Tibial nerve (tissue), 4 donors: ENCODE measurements at regions not wholly inside any gene's neighbourhood (a gene's known extent, or its start where the extent isn't known, plus 50 kb on each side); places are given as distances from the start of the nearest gene placed in this dataset.

Experiments
- DNase-seq, 2 donors: peaks; one replicate each; pipeline ENCODE4 v3.0.0-alpha.2; 2019; ENCODE audit warnings: low spot score in 2 of 2
- H3K27ac ChIP-seq, 4 donors: fragments of 200-600 bp; sonication (generic) in 3 of 4; one replicate each; pipeline ENCODE4 v1.5.1; 2017 to 2019; ENCODE audit warnings: mild to moderate bottlenecking in 1 of 4
- H3K27me3 ChIP-seq, 2 donors: fragments of 200-600 bp; sonication (generic) in 1 of 2; one replicate each; pipeline versions ENCODE4 v1.5.1 to v1.6.0; 2017 to 2019
- H3K36me3 ChIP-seq, 3 donors: fragments of 200-600 bp; sonication (generic); one replicate each; pipeline ENCODE4 v1.5.1; 2018 to 2019
- H3K4me1 ChIP-seq, 4 donors: fragments of 200-600 bp; sonication (generic) in 3 of 4; one replicate each; pipeline ENCODE4 v1.5.1; 2017 to 2019
- H3K4me3 ChIP-seq, 4 donors: fragments of 200-600 bp; sonication (generic) in 3 of 4; one replicate each; pipeline ENCODE4 v1.5.1; 2017 to 2019; ENCODE audit warnings: mild to moderate bottlenecking in 1 of 4, moderate library complexity in 1 of 4
- H3K9me3 ChIP-seq, 4 donors: fragments of 200-600 bp; sonication (generic) in 3 of 4; one replicate each; pipeline ENCODE4 v1.5.1; 2017 to 2019
- EP300 ChIP-seq, 2 donors: sonication (generic); formaldehyde crosslinking; IDR thresholded peaks; one replicate each; pipeline ENCODE4 v1.6.1; 2017; ENCODE audit warnings: antibody characterized with exemption in 2 of 2, mild to moderate bottlenecking in 1 of 2
- POLR2A ChIP-seq, 2 donors: fragments of 450-650 bp; IDR thresholded peaks; one replicate each; pipeline ENCODE4 v1.6.1; 2017; ENCODE audit warnings: antibody characterized with exemption in 2 of 2, mild to moderate bottlenecking in 2 of 2, moderate library complexity in 2 of 2
- WGBS, 2 donors: methylation state at CpG; one replicate each; pipeline ENCODE4 v1.1.5; 2018; 5-methylcytosine and 5-hydroxymethylcytosine counted together
- TF ChIP-seq, protein P1 (sequence below), 5 experiments: fragments of 200-600 bp in 3 of 5; fragments of 450-650 bp in 2 of 5; sonication (generic) in 3 of 5; IDR thresholded peaks; one replicate each; pipeline ENCODE4 v1.5.1; 2016 to 2019; ENCODE audit warnings: antibody characterized with exemption in 5 of 5, mild to moderate bottlenecking in 3 of 5, moderate library complexity in 2 of 5

DNA sequence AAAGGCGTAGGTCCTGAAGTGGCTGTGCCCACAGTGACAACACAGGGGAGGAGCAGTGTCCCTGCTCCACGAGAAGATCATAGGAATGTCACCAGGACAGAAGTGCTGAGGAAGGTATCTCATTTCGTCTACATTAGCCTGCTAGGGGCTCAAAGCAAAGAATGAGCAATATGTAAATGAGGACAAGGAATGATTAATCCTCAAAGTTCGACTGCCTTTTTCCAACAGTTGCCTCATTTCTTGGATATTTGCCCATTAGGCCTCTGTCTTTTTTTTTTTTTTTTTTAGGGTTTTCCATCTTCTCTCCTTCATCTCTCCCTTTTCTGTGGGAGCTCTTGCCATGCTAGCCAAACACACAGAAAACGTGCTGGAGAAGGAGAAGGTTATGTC lies 105.2 kb upstream of the ARHGAP28 start:
- Histone ChIP-seq H3K9me3 (no peaks in the 10 kb centered on the region), H3K4me3 (no peak overlapping the region), H3K36me3 (no peaks in the 10 kb centered on the region), H3K27ac (peak overlapping the region in 2 of 4 donors; percentile 29 to 69), H3K4me1 (peaks cover 0 to 34% (median 5%) of the 10 kb centered on the region in 4 donors), H3K27me3 (no peaks in the 10 kb centered on the region)
- TF ChIP-seq POLR2A (IDR thresholded peaks at IDR 0.05) (no peak), EP300 (IDR thresholded peaks at IDR 0.05) (no peak)
- TF ChIP-seq, protein P1, sequence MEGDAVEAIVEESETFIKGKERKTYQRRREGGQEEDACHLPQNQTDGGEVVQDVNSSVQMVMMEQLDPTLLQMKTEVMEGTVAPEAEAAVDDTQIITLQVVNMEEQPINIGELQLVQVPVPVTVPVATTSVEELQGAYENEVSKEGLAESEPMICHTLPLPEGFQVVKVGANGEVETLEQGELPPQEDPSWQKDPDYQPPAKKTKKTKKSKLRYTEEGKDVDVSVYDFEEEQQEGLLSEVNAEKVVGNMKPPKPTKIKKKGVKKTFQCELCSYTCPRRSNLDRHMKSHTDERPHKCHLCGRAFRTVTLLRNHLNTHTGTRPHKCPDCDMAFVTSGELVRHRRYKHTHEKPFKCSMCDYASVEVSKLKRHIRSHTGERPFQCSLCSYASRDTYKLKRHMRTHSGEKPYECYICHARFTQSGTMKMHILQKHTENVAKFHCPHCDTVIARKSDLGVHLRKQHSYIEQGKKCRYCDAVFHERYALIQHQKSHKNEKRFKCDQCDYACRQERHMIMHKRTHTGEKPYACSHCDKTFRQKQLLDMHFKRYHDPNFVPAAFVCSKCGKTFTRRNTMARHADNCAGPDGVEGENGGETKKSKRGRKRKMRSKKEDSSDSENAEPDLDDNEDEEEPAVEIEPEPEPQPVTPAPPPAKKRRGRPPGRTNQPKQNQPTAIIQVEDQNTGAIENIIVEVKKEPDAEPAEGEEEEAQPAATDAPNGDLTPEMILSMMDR (IDR thresholded peaks at IDR 0.05): no peak
- DNase-seq: no peak
- WGBS, 2 donors: 33 to 40% methylated on average over 5 of the region's 5 CpGs

DNA sequence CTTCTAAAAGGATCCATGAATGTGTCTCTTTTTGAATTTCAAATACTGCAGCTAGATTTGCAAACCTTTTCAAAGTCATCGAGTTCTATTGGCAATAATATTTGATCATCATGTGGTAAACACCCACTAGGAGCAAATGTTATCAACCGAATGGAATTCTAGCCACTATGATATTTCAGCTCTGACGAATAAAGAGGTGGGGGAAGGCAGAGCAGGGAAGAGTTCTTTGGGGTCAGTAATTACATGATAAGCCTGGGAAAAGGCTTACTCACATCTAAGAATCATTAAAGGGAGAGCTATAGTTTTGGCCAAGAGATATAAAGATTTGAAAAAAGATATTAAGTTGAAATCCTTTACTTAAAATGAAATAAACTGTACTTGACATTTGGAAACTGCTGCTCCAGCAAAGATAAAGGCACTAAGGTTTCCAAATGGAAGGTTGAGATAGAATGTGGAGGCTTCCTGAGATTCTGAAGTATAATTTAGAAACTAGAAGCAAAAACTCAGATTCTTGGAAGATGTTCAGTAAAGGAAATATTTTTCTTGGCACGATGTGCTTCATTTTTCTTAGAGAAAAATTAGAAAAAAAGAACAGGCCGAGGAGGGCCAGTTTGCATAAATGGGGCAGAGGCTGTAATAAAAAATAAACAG lies 104.7 kb upstream of the ARHGAP28 start:
- Histone ChIP-seq H3K27me3 (no peaks in the 10 kb centered on the region), H3K4me3 (no peak overlapping the region), H3K27ac (peak overlapping the region in 3 of 4 donors; percentile 29 to 69 (median 45)), H3K4me1 (peaks cover 0 to 34% (median 5%) of the 10 kb centered on the region in 4 donors), H3K9me3 (no peaks in the 10 kb centered on the region), H3K36me3 (no peaks in the 10 kb centered on the region)
- no peak for DNase-seq
- TF ChIP-seq POLR2A (IDR thresholded peaks at IDR 0.05) (no peak), EP300 (IDR thresholded peaks at IDR 0.05) (no peak)
- TF ChIP-seq, protein P1 (IDR thresholded peaks at IDR 0.05): no peak
- 32 to 37% methylated on average over 5 of the region's 5 CpGs for WGBS, 2 donors

DNA sequence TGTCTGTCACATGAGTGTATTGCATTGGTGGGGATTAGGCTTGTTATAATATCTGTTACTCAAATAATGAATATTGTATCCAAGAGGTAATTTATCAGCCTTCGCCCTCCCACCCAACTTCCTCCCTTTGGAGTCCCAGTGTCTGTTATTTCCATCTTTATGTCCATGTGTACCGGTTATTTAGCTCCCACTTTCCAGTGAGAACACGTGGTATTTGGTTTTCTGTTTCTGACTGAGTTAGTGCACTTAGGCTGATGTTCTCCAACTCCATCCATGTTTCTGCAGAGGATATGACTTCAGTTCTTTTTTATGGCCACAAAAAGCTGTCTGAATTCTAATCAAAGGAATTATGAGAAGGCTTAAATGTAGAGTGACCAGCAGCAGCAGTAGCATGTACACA lies 104.0 kb upstream of the ARHGAP28 start:
- Histone ChIP-seq H3K9me3 (no peaks in the 10 kb centered on the region), H3K4me3 (no peak overlapping the region), H3K4me1 (peaks cover 0 to 34% (median 5%) of the 10 kb centered on the region in 4 donors), H3K36me3 (no peaks in the 10 kb centered on the region), H3K27ac (peak overlapping the region in 1 of 4 donors; percentile 19), H3K27me3 (no peaks in the 10 kb centered on the region)
- TF ChIP-seq, protein P1 (IDR thresholded peaks at IDR 0.05): no peak
- TF ChIP-seq EP300 (IDR thresholded peaks at IDR 0.05): no peak
- TF ChIP-seq POLR2A (IDR thresholded peaks at IDR 0.05): no peak
- WGBS, 2 donors: 65 to 73% methylated on average over 3 of the region's 3 CpGs
- no peak for DNase-seq

DNA sequence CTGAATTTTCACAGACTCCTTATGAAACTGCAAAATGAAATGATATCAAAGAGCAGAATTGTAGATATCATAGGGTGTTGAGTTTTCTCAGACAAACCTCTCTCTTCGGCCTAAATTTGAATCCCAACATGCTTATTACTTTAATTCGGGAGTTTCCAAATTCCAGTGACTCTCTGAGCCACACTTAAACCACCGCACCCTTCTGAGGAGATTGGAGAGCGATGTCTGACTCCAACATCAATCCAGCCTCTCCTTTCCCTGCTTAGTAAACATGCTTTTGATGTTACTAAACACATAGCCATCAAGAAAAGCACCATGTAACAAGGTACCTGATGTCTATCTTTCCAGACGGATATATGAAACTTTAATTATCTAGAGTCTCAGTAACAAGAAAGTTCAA lies 103.1 kb upstream of the ARHGAP28 start:
- no peak for TF ChIP-seq POLR2A (IDR thresholded peaks at IDR 0.05)
- no peak for TF ChIP-seq EP300 (IDR thresholded peaks at IDR 0.05)
- TF ChIP-seq, protein P1 (IDR thresholded peaks at IDR 0.05): no peak
- 64 to 74% methylated on average over 5 of the region's 5 CpGs for WGBS, 2 donors
- no peak for DNase-seq
- H3K4me3 ChIP-seq: no peak overlapping the region
- H3K9me3 ChIP-seq: no peaks in the 10 kb centered on the region
- H3K36me3 ChIP-seq: no peaks in the 10 kb centered on the region
- peaks cover 0 to 34% (median 5%) of the 10 kb centered on the region in 4 donors for H3K4me1 ChIP-seq
- H3K27ac ChIP-seq: no peak overlapping the region
- H3K27me3 ChIP-seq: no peaks in the 10 kb centered on the region

DNA sequence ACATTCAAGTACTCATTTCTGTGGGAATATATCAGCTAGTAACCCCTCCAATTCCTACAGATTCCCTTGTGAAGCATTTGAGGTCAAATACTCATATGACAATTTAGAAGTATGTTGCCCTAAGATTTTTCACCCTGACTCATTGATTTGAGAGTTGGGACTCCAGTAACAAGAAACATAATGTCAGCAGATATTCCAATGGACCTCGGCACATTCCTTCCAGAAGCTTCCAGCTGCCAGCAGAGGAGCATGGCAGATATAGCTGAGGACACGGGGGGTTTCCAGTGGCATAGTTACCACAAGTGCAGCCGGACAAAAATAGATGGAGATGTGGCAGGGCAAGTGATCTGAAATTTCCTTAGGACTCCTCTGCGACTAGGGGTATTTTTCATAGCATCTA lies 101.9 kb upstream of the ARHGAP28 start:
- Histone ChIP-seq H3K27me3 (no peaks in the 10 kb centered on the region), H3K36me3 (no peaks in the 10 kb centered on the region), H3K4me1 (peaks cover 0 to 34% (median 5%) of the 10 kb centered on the region in 4 donors), H3K9me3 (peaks cover 0 to 5% (median 0%) of the 10 kb centered on the region in 4 donors), H3K27ac (no peak overlapping the region), H3K4me3 (no peak overlapping the region)
- no peak for TF ChIP-seq POLR2A (IDR thresholded peaks at IDR 0.05)
- TF ChIP-seq, protein P1 (IDR thresholded peaks at IDR 0.05): no peak
- no peak for TF ChIP-seq EP300 (IDR thresholded peaks at IDR 0.05)
- DNase-seq: no peak
- 79 to 83% methylated on average over 4 of the region's 4 CpGs for whole genome bisulfite sequencing, 2 donors
